GM12873 (cell line): ENCODE measurements at regions not wholly inside any gene's neighbourhood (a gene's known extent, or its start where the extent isn't known, plus 50 kb on each side); places are given as distances from the start of the nearest gene placed in this dataset.

Source experiments
- CTCF ChIP-seq: IDR thresholded peaks from 2 replicates; pipeline ENCODE4 v1.5.1; 2012; ENCODE audit warnings: low read depth, mild to moderate bottlenecking, moderate library complexity, low read length, control low read depth; ENCODE audit not compliant: insufficient read depth; ENCODE audit errors: missing control alignments

- TF ChIP-seq CTCF = no peak
Observed at GRCh38 chr3:154582501-154582900, 152.5 kb upstream of the GPR149 start.

- no peak for TF ChIP-seq CTCF
Observed at GRCh38 chr3:154571553-154572226, 141.7 kb upstream of the GPR149 start.

- no peak for TF ChIP-seq CTCF
Observed at GRCh38 chr3:154568064-154568463, 138.1 kb upstream of the GPR149 start.

GRCh38 chr3:154559623-154560022 lies 129.6 kb upstream of the GPR149 start:
- no peak for TF ChIP-seq CTCF

GRCh38 chr3:154552338-154552737 lies 122.3 kb upstream of the GPR149 start:
- TF ChIP-seq CTCF = peak; percentile 13

GRCh38 chr3:154549391-154549790 lies 119.4 kb upstream of the GPR149 start:
- no peak for TF ChIP-seq CTCF

- TF ChIP-seq CTCF = no peak
Observed at GRCh38 chr3:154548341-154548740, 118.4 kb upstream of the GPR149 start.
